Thyroid gland (tissue), 4 donors: ENCODE measurements at regions not wholly inside any gene's neighbourhood (a gene's known extent, or its start where the extent isn't known, plus 50 kb on each side); places are given as distances from the start of the nearest gene placed in this dataset.

Experiments
- POLR2A ChIP-seq, 2 donors: fragments of 450-650 bp; IDR thresholded peaks; one replicate each; pipeline ENCODE4 v1.6.1; 2017; ENCODE audit warnings: antibody characterized with exemption in 2 of 2, mild to moderate bottlenecking in 2 of 2, moderate library complexity in 1 of 2
- TF ChIP-seq, protein P1 (sequence below), 6 experiments: fragments of 200-600 bp in 3 of 6; fragments of 450-650 bp in 3 of 6; sonication (generic) in 3 of 6; IDR thresholded peaks; one replicate each; pipeline ENCODE4 v1.5.1; 2016 to 2019; ENCODE audit warnings: antibody characterized with exemption in 6 of 6, mild to moderate bottlenecking in 2 of 6, inconsistent platforms in 1 of 6, moderate library complexity in 1 of 6

DNA sequence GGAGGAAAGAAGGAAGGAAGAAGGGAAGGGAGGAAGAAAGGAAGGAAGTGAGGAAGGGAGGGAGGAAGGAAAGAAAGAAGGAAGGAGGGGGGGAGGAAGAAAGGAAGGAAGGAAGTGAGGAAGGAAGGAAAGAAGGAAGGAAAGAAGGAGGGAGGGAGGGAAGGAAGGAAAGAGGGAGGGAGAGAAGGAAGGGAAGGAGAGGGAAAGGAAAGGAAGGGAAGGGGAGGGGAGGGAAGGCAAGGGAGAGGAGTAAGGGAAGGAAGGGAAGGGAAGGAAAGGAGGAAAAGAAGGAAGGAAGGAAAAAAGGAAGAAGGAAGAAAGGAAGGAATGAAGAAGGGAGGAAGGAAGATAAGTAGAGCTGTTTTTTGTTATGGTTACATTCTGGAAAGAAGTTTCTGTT lies 141.2 kb downstream of the LRRC3B start:
- TF ChIP-seq, protein P1, sequence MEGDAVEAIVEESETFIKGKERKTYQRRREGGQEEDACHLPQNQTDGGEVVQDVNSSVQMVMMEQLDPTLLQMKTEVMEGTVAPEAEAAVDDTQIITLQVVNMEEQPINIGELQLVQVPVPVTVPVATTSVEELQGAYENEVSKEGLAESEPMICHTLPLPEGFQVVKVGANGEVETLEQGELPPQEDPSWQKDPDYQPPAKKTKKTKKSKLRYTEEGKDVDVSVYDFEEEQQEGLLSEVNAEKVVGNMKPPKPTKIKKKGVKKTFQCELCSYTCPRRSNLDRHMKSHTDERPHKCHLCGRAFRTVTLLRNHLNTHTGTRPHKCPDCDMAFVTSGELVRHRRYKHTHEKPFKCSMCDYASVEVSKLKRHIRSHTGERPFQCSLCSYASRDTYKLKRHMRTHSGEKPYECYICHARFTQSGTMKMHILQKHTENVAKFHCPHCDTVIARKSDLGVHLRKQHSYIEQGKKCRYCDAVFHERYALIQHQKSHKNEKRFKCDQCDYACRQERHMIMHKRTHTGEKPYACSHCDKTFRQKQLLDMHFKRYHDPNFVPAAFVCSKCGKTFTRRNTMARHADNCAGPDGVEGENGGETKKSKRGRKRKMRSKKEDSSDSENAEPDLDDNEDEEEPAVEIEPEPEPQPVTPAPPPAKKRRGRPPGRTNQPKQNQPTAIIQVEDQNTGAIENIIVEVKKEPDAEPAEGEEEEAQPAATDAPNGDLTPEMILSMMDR (IDR thresholded peaks at IDR 0.05), result no peak
- TF ChIP-seq POLR2A (IDR thresholded peaks at IDR 0.05), result no peak
